ENCODE measurements at regions not wholly inside any gene's neighbourhood (a gene's known extent, or its start where the extent isn't known, plus 50 kb on each side); places are given as distances from the start of the nearest gene placed in this dataset.

- no peak for TF ChIP-seq CTCF (IDR thresholded peaks at IDR 0.05)
- no peak for TF ChIP-seq POLR2A (IDR thresholded peaks at IDR 0.05)
Observed at GRCh38 chr9:73807952-73808351, 656.3 kb downstream of the ANXA1 start.

Data from body of pancreas (tissue), 4 donors.